Thoracic aorta (tissue), 2 donors: ENCODE measurements at regions not wholly inside any gene's neighbourhood (a gene's known extent, or its start where the extent isn't known, plus 50 kb on each side); places are given as distances from the start of the nearest gene placed in this dataset.

Experiments used
- ATAC-seq: fragments of 150-250 bp; one replicate; pipeline ENCODE4 v1.8.0; 2017; ENCODE audit warnings: low read depth; ENCODE audit not compliant: insufficient number of reproducible peaks, low FRiP score
- DNase-seq: peaks from one replicate; pipeline ENCODE4 v3.0.0-alpha.2; 2020; ENCODE audit warnings: low spot score
- H3K27ac ChIP-seq, 2 donors: fragments of 200-600 bp; sonication (generic); 1 replicate in 1 of 2; 2 replicates in 1 of 2; pipeline ENCODE4 v1.5.1; 2016; ENCODE audit warnings: mild to moderate bottlenecking in 2 of 2, moderate library complexity in 2 of 2
- H3K27me3 ChIP-seq: fragments of 200-600 bp; sonication (generic); replicated peaks from 2 replicates; pipeline ENCODE4 v1.6.0; 2016; ENCODE audit warnings: mild to moderate bottlenecking; ENCODE audit not compliant: insufficient read depth
- H3K36me3 ChIP-seq: fragments of 200-600 bp; sonication (generic); one replicate; pipeline ENCODE4 v1.5.1; 2016
- H3K4me1 ChIP-seq, 2 donors: fragments of 200-600 bp; sonication (generic); 1 replicate in 1 of 2; 2 replicates in 1 of 2; pipeline versions ENCODE4 v1.5.1 to v1.6.0; 2016; ENCODE audit warnings: low read depth in 2 of 2, mild to moderate bottlenecking in 1 of 2; ENCODE audit not compliant: control insufficient read depth in 1 of 2
- H3K4me3 ChIP-seq: fragments of 200-600 bp; sonication (generic); 2 replicates; pipeline ENCODE4 v1.5.1; 2016; ENCODE audit warnings: mild to moderate bottlenecking
- H3K9me3 ChIP-seq: fragments of 200-600 bp; sonication (generic); 2 replicates; pipeline ENCODE4 v1.5.1; 2016
- TF ChIP-seq, protein P1 (sequence below): fragments of 200-600 bp; sonication (generic); IDR thresholded peaks from one replicate; pipeline ENCODE4 v1.5.1; 2019; ENCODE audit warnings: antibody characterized with exemption

DNA sequence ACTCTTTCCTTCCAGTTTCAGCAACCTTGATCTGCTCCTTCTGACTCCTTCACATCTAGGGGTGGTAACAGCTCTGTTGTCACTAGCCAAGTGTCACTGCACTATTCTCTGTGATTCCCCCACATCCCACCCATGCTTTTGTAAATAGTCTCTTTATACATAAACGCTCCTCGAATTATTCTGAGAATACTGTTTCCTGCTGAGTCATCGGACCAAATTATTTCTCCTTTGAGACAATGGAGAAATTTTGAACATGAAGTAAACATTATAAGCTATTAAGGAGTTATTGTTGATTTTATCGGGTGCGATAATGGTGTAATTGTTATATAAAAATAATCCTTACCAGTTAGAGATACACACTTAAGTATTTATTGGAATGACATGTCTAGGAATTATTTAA lies 245.1 kb upstream of the RPS6KA3 start:
- Histone ChIP-seq H3K4me3 (no peak overlapping the region), H3K4me1 (no peaks in the 10 kb centered on the region), H3K27ac (no peak overlapping the region), H3K36me3 (no peaks in the 10 kb centered on the region), H3K9me3 (no peaks in the 10 kb centered on the region), H3K27me3 (no peaks in the 10 kb centered on the region)
- TF ChIP-seq, protein P1, sequence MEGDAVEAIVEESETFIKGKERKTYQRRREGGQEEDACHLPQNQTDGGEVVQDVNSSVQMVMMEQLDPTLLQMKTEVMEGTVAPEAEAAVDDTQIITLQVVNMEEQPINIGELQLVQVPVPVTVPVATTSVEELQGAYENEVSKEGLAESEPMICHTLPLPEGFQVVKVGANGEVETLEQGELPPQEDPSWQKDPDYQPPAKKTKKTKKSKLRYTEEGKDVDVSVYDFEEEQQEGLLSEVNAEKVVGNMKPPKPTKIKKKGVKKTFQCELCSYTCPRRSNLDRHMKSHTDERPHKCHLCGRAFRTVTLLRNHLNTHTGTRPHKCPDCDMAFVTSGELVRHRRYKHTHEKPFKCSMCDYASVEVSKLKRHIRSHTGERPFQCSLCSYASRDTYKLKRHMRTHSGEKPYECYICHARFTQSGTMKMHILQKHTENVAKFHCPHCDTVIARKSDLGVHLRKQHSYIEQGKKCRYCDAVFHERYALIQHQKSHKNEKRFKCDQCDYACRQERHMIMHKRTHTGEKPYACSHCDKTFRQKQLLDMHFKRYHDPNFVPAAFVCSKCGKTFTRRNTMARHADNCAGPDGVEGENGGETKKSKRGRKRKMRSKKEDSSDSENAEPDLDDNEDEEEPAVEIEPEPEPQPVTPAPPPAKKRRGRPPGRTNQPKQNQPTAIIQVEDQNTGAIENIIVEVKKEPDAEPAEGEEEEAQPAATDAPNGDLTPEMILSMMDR, result no peak
- DNase-seq (no peak), ATAC-seq (no peak)

DNA sequence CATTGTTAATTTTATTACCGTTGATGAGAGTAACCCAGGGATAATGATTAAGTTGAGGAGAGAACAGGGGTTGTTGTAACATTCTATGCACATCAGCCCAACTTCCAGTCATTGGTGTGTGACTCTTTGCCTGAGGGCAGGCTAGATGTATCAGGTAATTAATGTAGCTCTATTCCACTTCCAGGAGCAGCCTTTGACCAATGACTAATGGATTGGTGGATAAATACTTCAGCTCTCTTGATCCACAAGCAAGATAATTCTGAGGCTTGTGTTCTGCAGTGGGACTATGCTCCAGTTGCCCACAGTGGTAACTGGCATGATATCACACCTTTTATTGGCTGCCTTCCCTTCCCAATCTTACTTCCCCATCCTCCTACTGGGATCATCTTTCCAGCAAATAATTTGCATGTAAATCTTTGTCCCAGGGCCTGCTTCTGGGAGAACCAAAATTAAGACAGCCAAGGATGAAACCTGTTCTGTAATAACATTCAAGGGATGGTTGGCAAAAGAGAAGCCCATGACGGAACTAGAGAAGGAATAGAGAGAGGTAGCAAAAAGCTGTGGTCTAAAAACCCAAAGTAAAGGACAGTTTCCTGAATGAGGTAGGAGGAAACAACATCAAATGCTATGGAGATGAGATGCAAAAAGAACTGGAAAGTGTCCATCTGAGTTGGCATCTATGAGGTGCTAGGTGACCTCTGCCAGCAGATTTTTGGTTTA lies 241.4 kb upstream of the RPS6KA3 start:
- DNase-seq, result no peak
- no peak for ATAC-seq
- TF ChIP-seq, protein P1, result no peak
- Histone ChIP-seq H3K4me1 (no peaks in the 10 kb centered on the region), H3K36me3 (no peaks in the 10 kb centered on the region), H3K27me3 (no peaks in the 10 kb centered on the region), H3K27ac (no peak overlapping the region), H3K4me3 (no peak overlapping the region), H3K9me3 (no peaks in the 10 kb centered on the region)

DNA sequence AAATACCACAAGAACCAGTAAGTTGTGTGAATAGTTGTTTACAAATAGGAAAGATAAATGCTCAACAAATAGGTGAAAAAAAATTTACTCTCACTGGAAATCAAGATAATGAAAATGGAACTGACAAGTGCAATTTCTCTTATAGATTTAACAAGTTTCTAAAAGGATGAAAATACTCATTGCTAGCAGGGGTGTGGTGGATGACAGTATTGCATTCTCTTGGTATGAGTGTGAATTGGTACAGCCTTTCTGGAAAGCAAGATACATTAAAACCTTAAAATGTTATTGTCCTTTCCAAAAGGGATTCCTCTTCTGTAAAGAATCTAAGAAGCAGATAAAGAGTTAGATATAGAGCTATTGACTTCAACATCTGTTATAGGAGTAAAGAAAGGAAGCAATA lies 240.0 kb upstream of the RPS6KA3 start:
- DNase-seq, result no peak
- no peaks in the 10 kb centered on the region for H3K9me3 ChIP-seq
- TF ChIP-seq, protein P1, result no peak
- no peaks in the 10 kb centered on the region for H3K36me3 ChIP-seq
- no peak for ATAC-seq
- no peak overlapping the region for H3K4me3 ChIP-seq
- H3K4me1 ChIP-seq, result no peaks in the 10 kb centered on the region
- no peaks in the 10 kb centered on the region for H3K27me3 ChIP-seq
- H3K27ac ChIP-seq, result no peak overlapping the region

GRCh38 chrX:20500949-20501348 lies 234.2 kb upstream of the RPS6KA3 start:
- no peaks in the 10 kb centered on the region for H3K36me3 ChIP-seq
- H3K9me3 ChIP-seq, result no peaks in the 10 kb centered on the region
- no peak overlapping the region for H3K27ac ChIP-seq
- H3K4me1 ChIP-seq, result no peaks in the 10 kb centered on the region
- no peak overlapping the region for H3K4me3 ChIP-seq
- DNase-seq (no peak), ATAC-seq (no peak)
- TF ChIP-seq, protein P1, result no peak
- H3K27me3 ChIP-seq, result no peaks in the 10 kb centered on the region

DNA sequence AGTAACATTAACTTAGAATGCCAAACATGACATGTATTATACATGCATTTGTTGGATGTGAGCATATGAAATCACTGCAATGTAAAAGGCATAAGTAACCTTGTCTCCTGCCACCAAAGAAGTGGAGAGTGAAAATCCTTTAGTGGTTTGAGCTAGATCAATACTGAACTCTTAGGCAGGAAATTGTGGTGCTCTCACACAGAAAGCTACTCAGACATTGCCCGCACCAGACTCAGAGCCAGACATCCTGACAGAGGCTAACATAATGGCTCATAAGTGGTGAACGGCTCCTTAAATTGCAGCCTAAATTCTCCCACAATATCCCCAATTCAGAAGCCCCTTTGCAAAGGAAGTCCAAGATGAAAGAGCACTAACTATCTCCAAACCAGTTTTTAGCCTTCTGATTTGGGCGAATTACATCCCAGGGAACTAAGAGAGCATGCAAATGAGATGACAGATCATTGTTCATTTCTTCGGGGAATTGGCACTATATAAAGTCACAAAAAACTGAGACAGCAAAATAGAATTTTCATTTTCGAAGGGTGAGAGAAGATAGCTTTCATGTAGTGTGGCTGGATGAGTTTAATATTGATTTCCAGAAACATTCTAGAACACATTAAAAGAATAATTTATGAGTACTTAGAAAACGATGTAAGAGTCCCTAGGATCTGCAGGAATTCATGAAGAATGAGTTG lies 233.6 kb upstream of the RPS6KA3 start:
- Histone ChIP-seq H3K4me1 (no peaks in the 10 kb centered on the region), H3K27ac (no peak overlapping the region), H3K27me3 (no peaks in the 10 kb centered on the region), H3K9me3 (no peaks in the 10 kb centered on the region), H3K4me3 (no peak overlapping the region), H3K36me3 (no peaks in the 10 kb centered on the region)
- ATAC-seq (no peak), DNase-seq (no peak)
- TF ChIP-seq, protein P1, result no peak
